HEK293T (cell line): ENCODE measurements at regions not wholly inside any gene's neighbourhood (a gene's known extent, or its start where the extent isn't known, plus 50 kb on each side); places are given as distances from the start of the nearest gene placed in this dataset.
"Not testable (repeated sequence)": the region's sequence is repeated elsewhere in the genome, so short reads cannot be mapped to it uniquely, and the experiment has no call there.

ENCODE experiments used
- CTCF ChIA-PET: fragments of 350-600 bp; formaldehyde crosslinking; extraction: SDS; loops from one replicate; lab custom pipeline; 2021; ENCODE audit warnings: antibody characterized with exemption, inconsistent platforms; lab: Yijun Ruan, JAX
- POLR2A ChIA-PET: fragments of 350-600 bp; formaldehyde crosslinking; extraction: SDS; loops from one replicate; lab custom pipeline; 2020; ENCODE audit warnings: antibody characterized with exemption, inconsistent platforms; lab: Yijun Ruan, JAX
- DNase-seq: peaks from one replicate; pipeline ENCODE4 v3.0.0; 2012; ENCODE audit warnings: mixed read lengths; ENCODE audit errors: extremely low spot score
- ARNT ChIP-seq: fragments of 450-650 bp; IDR thresholded peaks from 2 replicates; pipeline ENCODE4 v1.6.1; 2017; ENCODE audit warnings: mild to moderate bottlenecking
- BHLHE40 ChIP-seq: fragments of 450-650 bp; IDR thresholded peaks from 2 replicates; pipeline ENCODE4 v1.6.1; 2016; ENCODE audit warnings: mild to moderate bottlenecking, moderate library complexity, borderline replicate concordance
- CTBP1 ChIP-seq: fragments of 450-650 bp; IDR thresholded peaks from 2 replicates; pipeline ENCODE4 v1.6.1; 2016; ENCODE audit warnings: borderline replicate concordance
- ELF4 ChIP-seq: fragments of 450-650 bp; IDR thresholded peaks from 2 replicates; pipeline ENCODE4 v1.6.1; 2017; ENCODE audit warnings: antibody characterized with exemption
- FOXA1 ChIP-seq: fragments of 450-650 bp; IDR thresholded peaks from 2 replicates; pipeline ENCODE4 v1.6.1; 2016; ENCODE audit warnings: mild to moderate bottlenecking
- FOXK2 ChIP-seq: fragments of 450-650 bp; IDR thresholded peaks from 2 replicates; pipeline ENCODE4 v1.6.1; 2016; ENCODE audit warnings: mild to moderate bottlenecking
- FOXM1 ChIP-seq: fragments of 450-650 bp; IDR thresholded peaks from 2 replicates; pipeline ENCODE4 v1.6.1; 2017; ENCODE audit warnings: mild to moderate bottlenecking, borderline replicate concordance
- HDGF ChIP-seq: fragments of 450-650 bp; IDR thresholded peaks from 2 replicates; pipeline ENCODE4 v1.6.1; 2017; ENCODE audit warnings: antibody characterized with exemption, borderline replicate concordance
- L3MBTL2 ChIP-seq: fragments of 450-650 bp; conservative IDR thresholded peaks from 2 replicates; pipeline ENCODE4 v1.6.1; 2016; ENCODE audit warnings: mild to moderate bottlenecking
- LEF1 ChIP-seq: fragments of 450-650 bp; IDR thresholded peaks from 2 replicates; pipeline ENCODE4 v1.6.1; 2017; ENCODE audit warnings: mild to moderate bottlenecking, borderline replicate concordance
- NFRKB ChIP-seq: fragments of 450-650 bp; IDR thresholded peaks from 2 replicates; pipeline ENCODE4 v1.6.1; 2016; ENCODE audit warnings: mild to moderate bottlenecking, moderate library complexity
- PKNOX1 ChIP-seq: fragments of 450-650 bp; IDR thresholded peaks from 2 replicates; pipeline ENCODE4 v1.6.1; 2016
- SP1 ChIP-seq: fragments of 450-650 bp; IDR thresholded peaks from 2 replicates; pipeline ENCODE4 v1.6.1; 2017
- SUZ12 ChIP-seq: fragments of 450-650 bp; IDR thresholded peaks from 2 replicates; pipeline ENCODE4 v1.6.1; 2016; ENCODE audit warnings: mild to moderate bottlenecking
- TARDBP ChIP-seq: fragments of 450-650 bp; IDR thresholded peaks from 2 replicates; pipeline ENCODE4 v1.6.1; 2016
- ZNF384 ChIP-seq: fragments of 450-650 bp; IDR thresholded peaks from 2 replicates; pipeline ENCODE4 v1.6.1; 2016

- ChIA-PET POLR2A (no interaction called here), CTCF (interaction anchor here (0.6 kb wide), 1 partner anchor 1733 kb away, joined by 5 read pairs; no protein-coding TSS in a partner anchor)
- DNase-seq = no peak
- TF ChIP-seq NFRKB (no peak), SUZ12 (no peak), FOXM1 (no peak), BHLHE40 (no peak), SP1 (no peak), ZNF384 (no peak), ARNT (no peak), ELF4 (no peak), PKNOX1 (no peak), LEF1 (no peak), L3MBTL2 (no peak), HDGF (no peak), CTBP1 (no peak), FOXA1 (no peak)
Measured at GRCh38 chr5:124527220-124527991, 219.0 kb downstream of the ZNF608 start.

GRCh38 chr5:124526079-124526478 is 220.4 kb downstream of the ZNF608 start:
- DNase-seq, CTCF ChIA-PET, POLR2A ChIA-PET: not testable (repeated sequence)

- POLR2A ChIA-PET = no interaction called here
- TF ChIP-seq SP1 = no peak
- no peak for TF ChIP-seq L3MBTL2
- TF ChIP-seq ELF4 = no peak
- no peak for TF ChIP-seq ARNT
- TF ChIP-seq FOXM1 = no peak
- TF ChIP-seq TARDBP = no peak
- no peak for TF ChIP-seq PKNOX1
- no peak for TF ChIP-seq FOXK2
- TF ChIP-seq BHLHE40 = no peak
- CTCF ChIA-PET = no interaction called here
- DNase-seq = no peak
Measured at GRCh38 chr5:124524552-124525232, 221.7 kb downstream of the ZNF608 start.

- POLR2A ChIA-PET = no interaction called here
- TF ChIP-seq FOXM1 = no peak
- TF ChIP-seq BHLHE40 = no peak
- TF ChIP-seq LEF1 = no peak
- TF ChIP-seq ZNF384 = no peak
- no peak for TF ChIP-seq FOXK2
- TF ChIP-seq ELF4 = no peak
- no peak for TF ChIP-seq SP1
- TF ChIP-seq SUZ12 = no peak
- TF ChIP-seq ARNT = no peak
- TF ChIP-seq PKNOX1 = no peak
Measured at GRCh38 chr5:124523897-124524296, 222.5 kb downstream of the ZNF608 start.

GRCh38 chr5:124522992-124523391 is 223.4 kb downstream of the ZNF608 start:
- DNase-seq = no peak
- CTCF ChIA-PET = no interaction called here
- no peak for TF ChIP-seq ZNF384
- TF ChIP-seq SP1 = no peak
- no peak for TF ChIP-seq FOXK2
- no peak for TF ChIP-seq CTBP1
- no peak for TF ChIP-seq PKNOX1
- TF ChIP-seq SUZ12 = no peak
- POLR2A ChIA-PET = no interaction called here

More at GRCh38 chr5:124523897-124524296, 222.5 kb downstream of the ZNF608 start:
- DNase-seq = no peak
- CTCF ChIA-PET = no interaction called here

- ChIA-PET CTCF (no interaction called here), POLR2A (no interaction called here)
- DNase-seq = no peak
- TF ChIP-seq FOXK2 (no peak), FOXM1 (no peak), FOXA1 (no peak), NFRKB (no peak), TARDBP (no peak), PKNOX1 (no peak), SUZ12 (no peak), ARNT (no peak), L3MBTL2 (no peak), LEF1 (no peak)
Measured at GRCh38 chr5:124521461-124522230, 224.8 kb downstream of the ZNF608 start.
